HG02852 (cell line): ENCODE measurements at regions not wholly inside any gene's neighbourhood (a gene's known extent, or its start where the extent isn't known, plus 50 kb on each side); places are given as distances from the start of the nearest gene placed in this dataset.
"Not testable (repeated sequence)": the region's sequence is repeated elsewhere in the genome, so short reads cannot be mapped to it uniquely, and the experiment has no call there.

Source experiments
- ATAC-seq: cut with Tn5 transposase; IDR thresholded peaks from one replicate; pipeline ENCODE4 v1.9.1; 2021; ENCODE audit warnings: mild to moderate bottlenecking, moderate library complexity; ENCODE audit not compliant: unreplicated experiment

- ATAC-seq = no peak
Measured at GRCh38 chr9:80692751-80693150, 996.6 kb downstream of the TLE1 start.

GRCh38 chr9:80691229-80691628, 998.1 kb downstream of the TLE1 start:
- no peak for ATAC-seq

DNA sequence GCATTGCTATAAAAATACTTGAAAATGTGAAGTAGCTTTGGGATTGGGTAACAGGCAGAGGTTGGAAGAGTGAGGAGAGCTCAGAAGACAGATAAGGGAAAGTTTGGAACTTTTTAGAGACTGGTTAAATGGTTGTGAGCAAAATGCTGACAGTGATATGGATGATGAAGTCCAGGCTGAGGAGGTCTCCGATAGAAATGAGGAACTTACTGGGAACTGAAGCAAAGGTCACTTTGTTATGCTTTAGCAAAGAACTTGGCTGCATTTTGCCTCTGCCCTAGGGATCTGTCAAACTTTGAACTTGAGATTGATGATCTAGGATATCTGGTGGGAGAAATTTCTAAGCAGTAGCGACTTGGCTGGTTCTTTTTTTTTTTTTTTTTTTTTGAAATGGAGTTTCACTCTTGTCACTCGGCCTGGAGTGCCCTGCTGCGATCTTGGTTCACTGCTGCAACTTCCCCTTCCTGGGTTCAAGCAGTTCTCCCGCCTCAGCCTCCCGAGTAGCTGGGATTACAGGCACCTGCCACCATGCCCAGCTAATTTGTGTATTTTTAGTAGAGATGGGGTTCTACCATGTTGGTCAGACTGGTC, 998.9 kb downstream of the TLE1 start:
- no peak for ATAC-seq

DNA sequence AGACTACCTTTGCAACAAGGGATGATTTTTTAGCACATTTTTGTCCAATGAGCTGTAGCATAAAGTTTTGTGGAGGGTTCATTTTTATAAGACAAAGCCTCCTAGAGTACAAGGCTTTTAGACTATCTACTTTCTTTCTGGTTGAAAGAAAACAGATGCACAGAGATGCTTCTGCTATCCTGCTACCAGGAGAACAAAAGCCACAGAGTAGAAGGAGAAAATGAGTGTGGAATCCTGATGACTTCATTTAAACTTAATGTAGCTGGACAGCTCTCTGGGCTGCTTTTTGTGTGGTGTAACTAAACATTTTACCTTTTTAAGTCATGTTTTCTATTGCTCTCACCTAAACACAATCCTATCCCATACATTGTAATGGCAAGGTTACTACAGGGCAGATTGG, 1009.4 kb downstream of the TLE1 start:
- ATAC-seq = no peak

DNA sequence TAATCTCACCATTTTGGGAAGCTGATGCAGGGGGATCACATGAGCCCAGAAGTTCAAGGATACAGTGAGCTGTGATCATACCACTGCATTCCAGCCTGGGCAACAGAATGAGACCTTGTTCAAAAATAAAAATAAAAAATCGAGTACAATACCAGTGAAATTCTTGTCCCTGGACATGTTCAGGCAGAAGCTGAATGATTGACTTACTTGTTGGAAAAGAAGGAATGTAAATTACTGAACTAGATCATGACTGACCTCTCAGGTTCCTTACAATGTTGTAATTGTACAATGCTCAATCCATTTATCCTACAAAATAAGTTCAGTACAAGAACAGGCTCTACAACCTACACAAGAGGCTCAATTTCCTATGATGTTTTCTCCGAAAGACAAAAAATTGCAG, 1010.4 kb downstream of the TLE1 start:
- ATAC-seq = no peak

DNA sequence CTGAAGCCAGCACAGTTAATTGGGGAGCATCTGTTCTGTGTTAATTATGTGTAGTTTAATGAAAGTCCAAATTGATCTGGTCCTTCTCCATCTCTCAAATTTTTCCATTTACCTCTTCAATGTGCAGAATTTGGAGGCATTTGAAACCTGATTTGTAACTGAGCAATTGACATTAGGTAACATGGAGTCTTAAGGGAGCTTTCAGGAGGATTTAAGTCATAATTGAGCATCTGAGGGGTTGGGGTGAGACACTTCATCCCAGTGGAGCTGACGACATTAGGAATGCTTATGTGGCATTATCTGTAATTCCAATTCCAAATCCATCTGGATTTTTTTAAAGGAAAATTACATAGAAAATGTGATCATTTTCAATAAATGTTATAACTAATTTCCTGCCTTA, 1015.9 kb downstream of the TLE1 start:
- no peak for ATAC-seq

DNA sequence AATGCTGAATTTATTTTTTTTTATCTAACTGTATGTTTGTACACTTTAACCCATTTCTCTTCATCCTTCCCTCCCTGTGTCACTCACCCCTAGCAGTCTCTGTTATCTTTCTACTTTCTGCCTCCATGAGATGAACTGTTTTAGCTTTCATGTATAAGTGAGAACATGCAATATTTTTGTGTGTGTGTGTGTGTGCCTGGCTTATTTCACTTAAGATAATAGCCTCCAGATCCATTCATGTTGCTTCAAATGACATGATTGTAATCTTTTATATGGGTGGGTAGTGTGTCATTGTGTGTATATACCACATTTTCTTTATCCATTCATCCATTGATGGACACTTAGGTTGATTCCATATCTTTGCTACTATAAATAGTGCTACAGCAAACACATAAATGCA, 1023.9 kb downstream of the TLE1 start:
- no peak for ATAC-seq

GRCh38 chr9:80664327-80665210, 1024.8 kb downstream of the TLE1 start:
- no peak for ATAC-seq

GRCh38 chr9:80659751-80660150, 1029.6 kb downstream of the TLE1 start:
- ATAC-seq = not testable (repeated sequence)

- ATAC-seq = no peak
Measured at GRCh38 chr9:80651044-80651443, 1038.3 kb downstream of the TLE1 start.

GRCh38 chr9:80649496-80649895, 1039.9 kb downstream of the TLE1 start:
- ATAC-seq = no peak

GRCh38 chr9:80649001-80649420, 1040.3 kb downstream of the TLE1 start:
- no peak for ATAC-seq

- no peak for ATAC-seq
Measured at GRCh38 chr9:80648336-80648735, 1041.0 kb downstream of the TLE1 start.

DNA sequence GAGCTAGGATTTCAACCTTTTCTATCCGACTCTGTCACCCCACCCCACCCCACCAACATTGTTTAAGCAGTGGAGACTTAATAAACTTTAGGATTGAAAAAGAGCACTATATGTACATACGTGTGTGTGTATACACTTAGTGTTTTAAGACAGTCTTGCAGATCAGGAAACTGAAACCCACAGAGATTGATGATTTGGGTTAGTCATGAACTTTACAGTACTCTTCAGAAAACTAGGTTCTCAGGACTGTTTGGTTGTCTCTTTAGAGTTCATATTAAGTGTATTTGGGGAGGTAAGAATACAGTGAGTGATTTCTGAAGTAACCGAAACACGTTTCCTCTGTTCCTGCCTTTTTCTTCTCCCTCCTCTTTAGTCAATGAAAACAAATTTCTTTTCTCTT, 1043.1 kb downstream of the TLE1 start:
- ATAC-seq = no peak

- ATAC-seq = no peak
Measured at GRCh38 chr9:80644044-80644443, 1045.3 kb downstream of the TLE1 start.

DNA sequence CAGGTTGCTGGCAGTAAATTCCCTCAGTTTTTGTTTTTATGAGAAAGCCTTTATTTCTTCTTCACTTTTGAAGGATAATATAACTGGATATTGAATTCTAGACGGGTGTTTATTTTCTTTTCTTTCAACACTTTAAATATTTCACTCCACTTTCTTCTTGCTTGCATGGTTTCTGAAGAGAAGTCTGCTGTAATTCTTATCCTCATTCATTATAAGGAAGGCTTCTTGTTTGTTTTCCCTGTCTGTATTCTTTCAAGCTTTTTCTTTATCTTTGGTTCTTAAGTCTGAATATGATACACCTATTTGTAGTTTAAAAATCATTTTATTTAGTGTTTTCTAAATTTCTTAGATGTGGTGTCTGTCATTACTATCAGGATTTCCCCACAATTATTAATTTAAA, 1054.3 kb downstream of the TLE1 start:
- no peak for ATAC-seq

DNA sequence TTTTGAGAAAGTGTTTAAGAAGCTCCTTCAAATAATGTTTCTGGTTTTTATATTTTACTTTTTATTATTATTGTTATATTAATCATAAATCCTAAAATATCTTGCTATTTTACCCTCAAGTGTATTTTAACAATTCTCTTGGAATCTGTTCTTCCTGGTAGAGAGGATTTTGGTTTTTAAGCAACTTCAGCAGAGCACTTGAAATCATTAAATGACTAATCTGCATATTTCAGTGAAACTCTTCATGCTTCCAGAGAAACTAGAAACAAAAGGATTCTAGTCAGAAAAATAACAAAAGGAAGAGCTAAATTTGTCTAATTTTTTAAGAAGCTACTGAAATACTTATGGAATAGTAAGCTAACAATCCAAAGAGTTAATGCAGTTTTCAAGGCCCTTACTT, 1057.3 kb downstream of the TLE1 start:
- no peak for ATAC-seq

DNA sequence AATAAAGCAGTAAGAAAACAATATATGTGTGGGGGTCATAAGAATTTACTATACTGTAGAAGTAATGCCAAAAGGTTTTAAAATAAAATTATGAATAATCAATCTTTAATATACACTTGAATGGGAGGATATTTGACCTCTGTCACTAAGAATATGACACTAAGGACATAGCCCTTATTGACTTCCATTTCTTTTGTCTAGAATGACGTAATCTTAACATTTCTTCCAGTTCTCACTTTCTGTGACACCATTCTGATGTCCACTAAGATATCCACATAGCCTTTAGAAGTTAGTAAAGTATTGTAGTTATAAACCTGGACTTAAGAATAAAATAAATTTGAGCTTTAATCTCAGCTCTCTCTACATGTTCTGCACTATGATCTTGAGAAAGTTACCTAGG, 1050.7 kb downstream of the TLE4 start:
- no peak for ATAC-seq

DNA sequence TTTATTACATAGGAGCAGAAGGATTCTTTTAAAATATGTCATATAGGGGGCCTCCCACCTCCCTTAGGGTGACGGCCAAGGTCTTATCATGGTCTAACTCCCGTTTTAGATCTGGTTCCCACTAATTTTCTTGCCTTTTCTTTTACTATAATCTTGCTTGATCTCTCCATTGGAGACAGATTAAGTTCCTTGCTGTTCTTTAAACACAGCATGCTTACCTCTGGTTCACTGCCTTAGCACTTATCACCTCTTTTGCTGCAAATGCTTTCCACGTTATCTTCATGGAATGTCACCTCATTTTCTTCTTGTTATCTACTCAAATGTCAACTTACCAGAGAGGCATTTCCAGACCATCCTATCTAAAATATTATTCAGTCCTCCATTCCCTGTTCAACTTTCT, 1047.6 kb downstream of the TLE4 start:
- ATAC-seq = no peak

DNA sequence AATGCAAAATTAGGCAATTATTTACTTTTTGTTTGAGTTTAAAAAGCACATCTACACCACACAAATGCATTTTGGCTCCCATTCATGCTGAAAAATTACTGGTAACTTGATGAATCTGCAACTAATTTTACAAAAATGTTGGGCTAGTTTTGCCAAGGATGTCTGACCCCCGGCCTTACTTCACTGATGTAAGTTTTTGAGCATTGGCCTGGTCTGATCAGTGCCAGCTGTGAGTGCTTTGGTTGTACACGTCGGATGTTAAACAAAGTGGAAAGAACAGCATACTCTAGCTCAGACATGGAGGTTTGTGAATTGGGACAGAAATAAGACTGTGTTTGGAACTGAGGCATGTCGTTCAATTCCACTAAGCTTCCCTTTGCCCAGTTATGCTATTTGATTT, 1044.2 kb downstream of the TLE4 start:
- ATAC-seq = no peak

- ATAC-seq = no peak
Measured at GRCh38 chr9:80605793-80606192, 1034.0 kb downstream of the TLE4 start.

- ATAC-seq = no peak
Measured at GRCh38 chr9:80605129-80605528, 1033.4 kb downstream of the TLE4 start.

DNA sequence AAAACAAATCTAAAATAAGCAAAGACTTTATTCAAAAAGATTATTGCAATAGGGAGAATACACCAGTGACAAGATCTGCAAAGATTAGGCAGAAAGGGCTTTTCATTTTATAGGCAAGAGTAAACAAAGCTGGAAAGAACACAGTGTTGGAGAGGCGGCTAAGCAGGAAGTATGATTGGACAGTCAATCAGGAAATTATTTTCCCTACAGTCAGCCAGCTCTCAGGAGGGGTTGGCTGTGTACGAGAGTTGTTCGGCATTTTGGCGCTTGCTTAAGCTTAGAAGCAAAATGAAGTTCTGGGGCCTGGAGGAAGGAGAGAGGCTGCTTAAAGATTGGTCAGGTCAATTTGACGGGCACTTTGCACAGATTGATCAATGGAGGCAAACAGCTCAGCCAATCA, 1030.5 kb downstream of the TLE4 start:
- no peak for ATAC-seq
